PC-9 (cell line): ENCODE measurements at regions not wholly inside any gene's neighbourhood (a gene's known extent, or its start where the extent isn't known, plus 50 kb on each side); places are given as distances from the start of the nearest gene placed in this dataset.

Experiments
- CTCF ChIP-seq: fragments of 200-600 bp; sonication (generic); conservative IDR thresholded peaks from 2 replicates; pipeline ENCODE4 v1.6.1; 2017; ENCODE audit warnings: mixed run types, antibody characterized with exemption, mild to moderate bottlenecking, moderate library complexity
- EZH2 ChIP-seq: fragments of 200-600 bp; sonication (generic); IDR thresholded peaks from 2 replicates; pipeline ENCODE4 v1.8.0; 2017; ENCODE audit warnings: antibody characterized with exemption, low read depth

DNA sequence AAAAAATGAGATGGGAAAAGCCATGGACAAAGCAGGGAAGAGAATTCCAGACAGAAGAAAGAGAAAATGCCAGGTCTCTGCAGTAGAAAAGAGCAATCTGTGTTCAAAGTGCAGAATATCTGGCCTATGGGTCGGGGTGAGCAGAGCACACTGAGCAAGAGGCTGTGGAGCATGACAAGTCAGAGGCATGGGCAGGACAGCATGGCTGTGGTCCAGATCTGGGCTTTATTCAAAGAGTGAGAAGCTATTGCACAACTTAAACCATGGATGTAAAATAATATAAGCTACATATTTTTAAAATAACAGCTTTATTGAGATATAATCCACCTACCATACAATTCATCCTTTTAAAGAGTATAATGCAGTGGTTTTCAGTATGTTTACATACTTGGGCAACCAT, 133.1 kb upstream of the SPDL1 start:
- TF ChIP-seq CTCF, result no peak
- no peak for TF ChIP-seq EZH2
